NCI-H2227 treated with DMSO at 0.1 percent for 48 hours (cell line): ENCODE measurements at regions not wholly inside any gene's neighbourhood (a gene's known extent, or its start where the extent isn't known, plus 50 kb on each side); places are given as distances from the start of the nearest gene placed in this dataset.

Experiments
- DNase-seq: peaks from one replicate; lab custom pipeline; 2025; lab: John Stamatoyannopoulos, UW

- DNase-seq, result no peak
Observed at GRCh38 chr13:40429706-40430545, 236.5 kb downstream of the FOXO1 start.

DNA sequence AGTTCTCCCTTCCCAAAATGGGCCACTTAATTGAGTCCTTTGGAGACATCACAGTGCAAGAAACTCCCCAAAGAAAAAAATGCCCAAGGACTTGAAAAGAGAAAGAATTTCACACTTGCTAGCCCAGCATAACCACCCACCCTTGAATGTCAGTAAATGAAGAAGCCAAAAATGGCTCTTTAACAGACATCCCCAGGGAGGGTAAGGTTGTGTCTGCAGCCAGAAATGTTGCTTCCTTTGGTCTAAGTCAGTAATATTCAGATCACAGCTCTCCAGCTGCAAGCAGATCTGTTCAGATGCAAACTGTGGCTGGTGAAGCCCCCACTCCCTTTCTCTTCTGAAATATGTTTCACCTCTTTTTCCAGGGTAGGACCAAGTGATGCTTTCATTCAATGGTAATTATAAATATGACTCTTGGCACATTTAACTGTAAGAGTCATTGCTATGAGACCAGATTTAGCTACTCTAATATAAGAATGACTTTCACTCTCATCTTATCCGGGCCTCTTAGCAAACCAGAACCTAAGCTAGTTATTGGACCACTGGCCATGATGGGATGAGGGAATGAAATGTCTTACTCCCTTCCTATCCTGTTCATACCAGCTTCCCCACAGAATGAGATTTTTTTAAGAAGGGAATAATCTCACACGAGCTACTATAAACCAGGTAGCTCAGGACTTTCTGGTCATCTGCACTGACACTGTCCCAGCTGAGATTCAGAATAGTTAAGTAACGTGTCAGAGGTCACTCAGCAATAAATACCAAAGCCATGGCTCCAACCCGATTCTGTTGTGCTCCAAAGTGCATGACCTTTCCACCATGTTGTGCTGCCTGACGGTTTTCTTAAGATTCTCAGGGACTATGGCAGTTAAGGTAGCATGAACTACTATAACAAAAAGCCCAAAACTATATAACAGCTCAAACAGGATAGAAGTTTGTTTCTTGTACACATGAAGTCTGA is 234.1 kb downstream of the FOXO1 start:
- no peak for DNase-seq

GRCh38 chr13:40433001-40433400 is 233.4 kb downstream of the FOXO1 start:
- no peak for DNase-seq

GRCh38 chr13:40433577-40433976 is 232.9 kb downstream of the FOXO1 start:
- no peak for DNase-seq

- no peak for DNase-seq
Observed at GRCh38 chr13:40434516-40435397, 231.7 kb downstream of the FOXO1 start.

DNA sequence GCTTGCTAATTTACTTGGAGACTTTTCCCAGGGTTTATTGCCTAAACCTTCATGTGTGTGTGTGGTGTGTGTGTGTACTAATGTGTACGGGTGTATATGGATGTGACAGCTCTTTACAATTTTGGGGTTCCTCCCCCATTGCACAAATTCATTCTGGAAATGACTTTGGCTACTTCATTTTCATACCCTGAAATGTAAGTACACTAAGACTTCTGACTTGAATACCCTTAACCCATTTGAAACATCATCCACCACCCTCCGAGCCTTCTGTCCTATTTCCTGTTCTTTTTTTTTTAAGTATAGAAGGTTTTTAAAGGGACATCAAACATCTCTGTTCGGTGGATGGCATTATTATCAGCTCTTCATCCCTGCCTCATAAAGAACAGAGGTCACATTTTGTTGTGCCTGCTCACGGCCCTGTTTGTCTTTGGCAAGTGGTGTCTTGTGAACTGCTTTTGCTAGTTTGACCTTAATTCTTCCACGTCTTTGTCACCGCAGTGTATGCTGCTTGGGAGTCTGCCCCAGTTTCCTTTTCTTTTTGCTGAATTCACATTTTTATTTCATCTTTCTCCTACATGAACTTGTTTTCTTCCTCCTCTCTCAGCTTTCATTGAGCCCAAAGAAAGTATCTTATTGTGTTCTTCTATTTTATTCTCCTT is 228.3 kb downstream of the FOXO1 start:
- DNase-seq, result no peak

- DNase-seq, result no peak
Observed at GRCh38 chr13:40438999-40439797, 227.2 kb downstream of the FOXO1 start.

DNA sequence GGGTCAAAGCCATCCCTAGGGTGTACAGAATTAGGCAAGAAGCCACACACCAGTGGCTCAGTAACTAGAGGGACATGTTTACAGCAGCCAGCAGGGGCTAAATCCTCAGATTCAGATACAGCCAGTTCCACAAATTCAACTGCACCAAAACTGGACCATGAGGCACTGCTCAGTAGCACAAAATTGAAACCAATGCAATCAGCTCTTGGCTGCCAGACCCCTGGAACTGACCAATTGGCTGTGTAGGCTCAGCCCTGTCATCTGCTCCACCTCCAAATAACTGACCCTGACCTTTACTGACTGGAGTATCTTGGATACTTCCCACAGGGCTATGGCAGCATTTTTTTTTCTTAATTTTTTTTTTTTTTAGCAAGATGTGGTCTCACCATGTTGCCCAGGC is 226.5 kb downstream of the FOXO1 start:
- no peak for DNase-seq

DNA sequence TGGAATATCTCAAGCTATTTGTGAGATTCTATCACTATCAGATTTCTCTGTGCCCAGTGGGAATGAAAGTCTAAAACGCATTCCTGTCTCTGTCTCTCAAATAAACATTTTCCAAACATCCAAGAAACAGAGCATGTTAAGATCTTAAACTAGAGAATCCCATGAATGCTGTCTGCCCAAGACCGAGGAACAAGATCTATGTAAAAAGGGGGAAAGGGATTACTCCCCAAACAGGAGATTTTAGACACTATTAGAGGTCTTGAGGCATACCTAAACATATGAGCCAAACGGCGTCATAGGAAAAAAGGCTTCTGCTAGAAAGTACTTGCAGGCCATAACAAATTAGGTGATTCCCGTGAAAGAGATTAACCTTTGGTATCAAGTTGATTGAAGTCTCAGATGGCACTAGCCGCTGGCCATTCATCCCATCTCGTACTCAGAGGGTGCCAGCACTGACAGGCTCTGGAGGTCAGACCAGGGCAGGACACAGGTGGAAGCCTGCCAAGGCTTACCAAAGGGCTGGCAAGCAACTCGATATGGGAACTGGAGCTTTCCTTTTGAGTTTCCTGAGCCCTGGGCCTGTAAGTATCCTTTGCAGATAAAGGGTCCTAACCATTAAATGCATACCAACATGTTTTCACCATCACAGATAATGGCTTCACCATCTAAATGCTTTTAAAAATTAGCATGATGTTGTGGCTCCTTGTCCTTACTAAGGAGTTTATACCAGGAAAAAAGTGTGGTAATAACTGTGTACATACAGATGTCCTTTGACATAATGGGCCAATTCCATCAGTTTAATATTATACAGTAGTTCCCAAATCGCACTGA is 225.2 kb downstream of the FOXO1 start:
- DNase-seq, result no peak

DNA sequence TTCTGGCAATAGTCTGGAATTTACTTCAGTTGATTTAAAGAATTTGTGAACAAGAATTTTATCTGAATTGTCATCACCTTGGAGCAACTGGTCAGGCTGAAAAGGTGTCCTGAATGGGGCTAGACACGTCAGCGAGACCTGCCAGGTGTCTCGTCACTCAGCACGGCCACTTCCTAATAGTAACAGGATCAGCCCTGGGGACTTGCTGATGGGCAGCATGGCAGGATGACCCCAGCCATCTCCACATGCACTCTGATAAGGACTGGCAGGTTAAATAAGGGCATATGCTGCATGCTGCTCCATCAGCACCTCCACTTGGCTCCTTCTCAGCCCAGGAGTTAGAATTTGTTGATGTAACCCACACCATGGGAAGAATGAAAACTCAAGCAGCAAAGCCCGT is 224.2 kb downstream of the FOXO1 start:
- DNase-seq, result no peak

- DNase-seq, result no peak
Observed at GRCh38 chr13:40442826-40443225, 223.6 kb downstream of the FOXO1 start.

GRCh38 chr13:40444241-40444640 is 222.2 kb downstream of the FOXO1 start:
- DNase-seq, result no peak

GRCh38 chr13:40445557-40445990 is 220.9 kb downstream of the FOXO1 start:
- no peak for DNase-seq

GRCh38 chr13:40446365-40446764 is 220.1 kb downstream of the FOXO1 start:
- DNase-seq, result no peak

DNA sequence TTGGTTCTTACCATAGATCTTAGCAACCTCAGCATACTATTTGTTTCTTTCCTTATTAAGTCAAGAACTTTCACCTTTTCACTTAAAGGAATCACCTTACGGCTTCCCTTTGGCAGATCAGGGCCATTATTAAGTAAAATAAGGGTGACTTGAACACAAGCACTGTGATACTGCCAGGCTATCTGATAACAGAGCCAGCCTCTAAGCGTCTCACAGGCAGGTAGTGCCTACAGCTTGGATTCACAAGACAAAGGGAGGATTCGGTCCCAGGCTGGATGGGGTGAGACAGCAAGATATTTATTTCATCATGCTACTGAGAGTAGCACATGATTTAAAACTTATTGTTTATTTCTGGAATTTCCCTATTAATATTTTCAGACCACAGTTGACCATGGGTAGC is 218.6 kb downstream of the FOXO1 start:
- DNase-seq, result no peak

DNA sequence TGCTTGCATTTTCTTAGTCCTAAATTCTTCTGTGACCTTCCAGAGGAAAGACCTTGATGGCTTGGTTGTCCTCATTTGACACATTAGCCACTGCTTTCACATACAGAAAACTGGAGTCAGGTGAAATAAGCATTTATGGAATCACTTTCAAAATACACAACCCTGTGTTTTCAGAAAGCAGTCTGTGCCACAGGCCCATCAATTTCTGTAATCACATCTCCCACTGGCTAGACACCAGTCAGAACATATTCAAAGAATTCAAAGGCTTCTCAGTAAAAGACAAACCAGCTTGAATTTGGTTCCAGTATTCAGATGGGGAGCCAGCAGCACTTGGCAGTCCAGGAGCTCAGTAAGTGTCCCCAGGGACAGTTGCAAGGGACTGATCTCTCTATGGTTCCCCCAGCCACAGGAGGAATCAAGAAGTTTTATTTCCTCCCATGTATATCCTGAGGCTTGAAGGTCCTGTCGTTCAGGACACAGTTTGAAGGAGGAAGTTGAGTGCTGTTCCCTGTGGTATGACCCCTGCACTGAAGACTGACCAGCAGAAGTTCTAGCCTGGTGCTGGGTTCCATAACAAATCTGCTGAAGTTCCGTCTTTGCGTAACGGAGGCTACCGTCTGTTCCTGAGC is 214.3 kb downstream of the FOXO1 start:
- no peak for DNase-seq

GRCh38 chr13:40452741-40453334 is 213.6 kb downstream of the FOXO1 start:
- no peak for DNase-seq

GRCh38 chr13:40453351-40454021 is 213.0 kb downstream of the FOXO1 start:
- no peak for DNase-seq
